Esophagus squamous epithelium (tissue), 4 donors: ENCODE measurements at regions not wholly inside any gene's neighbourhood (a gene's known extent, or its start where the extent isn't known, plus 50 kb on each side); places are given as distances from the start of the nearest gene placed in this dataset.

Source experiments
- POLR2A ChIP-seq, 4 donors: fragments of 450-650 bp; IDR thresholded peaks; one replicate each; pipeline ENCODE4 v1.6.1; 2017; ENCODE audit warnings: antibody characterized with exemption in 4 of 4, mild to moderate bottlenecking in 4 of 4, moderate library complexity in 3 of 4
- TF ChIP-seq, protein P1 (sequence below), 6 experiments: fragments of 450-650 bp in 4 of 6; fragments of 200-600 bp in 2 of 6; sonication (generic) in 2 of 6; IDR thresholded peaks; one replicate each; pipeline ENCODE4 v1.5.1; 2016 to 2019; ENCODE audit warnings: antibody characterized with exemption in 6 of 6, mild to moderate bottlenecking in 4 of 6, moderate library complexity in 4 of 6

GRCh38 chr14:98573082-98573481 lies 698.9 kb downstream of the BCL11B start:
- TF ChIP-seq, protein P1, sequence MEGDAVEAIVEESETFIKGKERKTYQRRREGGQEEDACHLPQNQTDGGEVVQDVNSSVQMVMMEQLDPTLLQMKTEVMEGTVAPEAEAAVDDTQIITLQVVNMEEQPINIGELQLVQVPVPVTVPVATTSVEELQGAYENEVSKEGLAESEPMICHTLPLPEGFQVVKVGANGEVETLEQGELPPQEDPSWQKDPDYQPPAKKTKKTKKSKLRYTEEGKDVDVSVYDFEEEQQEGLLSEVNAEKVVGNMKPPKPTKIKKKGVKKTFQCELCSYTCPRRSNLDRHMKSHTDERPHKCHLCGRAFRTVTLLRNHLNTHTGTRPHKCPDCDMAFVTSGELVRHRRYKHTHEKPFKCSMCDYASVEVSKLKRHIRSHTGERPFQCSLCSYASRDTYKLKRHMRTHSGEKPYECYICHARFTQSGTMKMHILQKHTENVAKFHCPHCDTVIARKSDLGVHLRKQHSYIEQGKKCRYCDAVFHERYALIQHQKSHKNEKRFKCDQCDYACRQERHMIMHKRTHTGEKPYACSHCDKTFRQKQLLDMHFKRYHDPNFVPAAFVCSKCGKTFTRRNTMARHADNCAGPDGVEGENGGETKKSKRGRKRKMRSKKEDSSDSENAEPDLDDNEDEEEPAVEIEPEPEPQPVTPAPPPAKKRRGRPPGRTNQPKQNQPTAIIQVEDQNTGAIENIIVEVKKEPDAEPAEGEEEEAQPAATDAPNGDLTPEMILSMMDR (IDR thresholded peaks at IDR 0.05) = no peak
- no peak for TF ChIP-seq POLR2A (IDR thresholded peaks at IDR 0.05)
